HG03378 (cell line): ENCODE measurements at regions not wholly inside any gene's neighbourhood (a gene's known extent, or its start where the extent isn't known, plus 50 kb on each side); places are given as distances from the start of the nearest gene placed in this dataset.
"Not testable (repeated sequence)": the region's sequence is repeated elsewhere in the genome, so short reads cannot be mapped to it uniquely, and the experiment has no call there.

Experiments used
- ATAC-seq: cut with Tn5 transposase; IDR thresholded peaks from one replicate; pipeline ENCODE4 v1.9.1; 2021; ENCODE audit warnings: mild to moderate bottlenecking, moderate library complexity; ENCODE audit not compliant: unreplicated experiment

DNA sequence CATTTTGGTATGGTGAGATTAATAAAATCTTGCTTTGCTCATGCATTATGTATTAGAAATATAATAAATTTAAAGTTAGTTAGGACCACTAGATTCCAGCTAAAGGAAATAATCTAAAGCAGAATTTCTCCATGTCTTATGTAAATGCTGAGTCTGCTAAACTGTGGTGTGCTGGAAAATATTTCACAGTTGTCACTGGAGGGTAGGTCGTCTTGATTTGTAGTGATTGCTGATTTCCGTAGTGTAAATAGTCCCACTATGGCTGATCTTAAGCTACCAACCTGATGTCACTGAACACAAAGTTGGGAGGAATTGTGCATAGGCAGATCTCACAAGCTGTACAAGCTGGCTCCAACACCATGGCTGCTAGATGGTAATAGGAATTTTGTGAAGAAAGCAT is 133.4 kb upstream of the NR3C2 start:
- ATAC-seq = no peak

DNA sequence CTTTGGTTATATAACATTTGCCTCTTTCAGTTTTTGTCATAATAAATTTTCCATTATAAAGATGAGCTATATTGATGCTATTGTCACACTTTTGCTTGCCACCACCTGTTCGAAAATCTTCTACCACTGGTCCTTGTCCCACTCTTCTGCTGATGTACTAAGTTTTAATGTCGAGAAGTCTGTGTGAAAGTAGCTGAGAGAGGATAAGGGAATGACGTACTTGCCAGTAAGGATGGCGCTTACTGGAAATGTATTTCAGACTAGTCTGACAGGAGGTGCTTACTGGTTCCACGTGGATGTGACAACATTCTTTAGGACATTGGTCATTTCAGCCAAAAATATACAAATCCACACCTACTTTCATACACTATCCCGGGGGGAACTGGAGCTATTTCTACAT is 132.7 kb upstream of the NR3C2 start:
- ATAC-seq = no peak

DNA sequence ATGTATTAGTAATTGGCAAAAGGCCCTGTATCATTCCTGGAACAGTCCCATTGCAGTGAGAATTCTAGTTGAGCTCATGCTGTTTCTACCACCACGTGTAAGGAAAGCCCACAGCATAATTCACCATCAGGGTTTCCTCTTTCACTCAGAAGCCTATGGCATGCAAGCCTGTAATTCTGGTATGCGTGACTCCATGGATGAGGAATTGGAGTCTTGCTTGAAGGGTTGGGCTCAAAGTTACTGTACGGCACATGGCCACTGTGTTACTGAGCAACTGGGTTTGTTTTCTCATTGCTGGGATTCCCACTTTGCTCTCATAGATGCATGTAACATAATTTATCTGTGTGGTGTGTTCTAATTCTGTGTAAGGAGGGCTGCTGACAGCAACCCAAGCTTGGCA is 132.3 kb upstream of the NR3C2 start:
- no peak for ATAC-seq

DNA sequence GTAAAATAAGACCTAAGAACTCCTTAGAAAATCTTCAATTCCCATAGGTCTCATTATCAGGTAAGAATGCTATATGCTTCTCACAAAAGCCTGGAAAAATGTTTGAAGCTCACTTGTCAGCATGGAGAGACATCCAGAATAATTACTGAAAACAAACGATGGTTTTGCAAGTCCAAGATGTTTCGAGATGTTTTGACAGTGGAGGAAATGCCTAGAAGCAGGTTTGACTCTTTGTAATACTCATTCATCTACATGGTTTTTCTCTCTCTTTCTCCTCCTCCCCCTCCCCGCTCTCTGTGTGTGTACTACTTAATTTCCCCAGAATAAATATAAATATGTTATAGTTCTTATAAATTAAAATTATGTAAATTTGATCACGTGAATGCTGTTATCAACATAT is 131.9 kb upstream of the NR3C2 start:
- ATAC-seq = no peak

DNA sequence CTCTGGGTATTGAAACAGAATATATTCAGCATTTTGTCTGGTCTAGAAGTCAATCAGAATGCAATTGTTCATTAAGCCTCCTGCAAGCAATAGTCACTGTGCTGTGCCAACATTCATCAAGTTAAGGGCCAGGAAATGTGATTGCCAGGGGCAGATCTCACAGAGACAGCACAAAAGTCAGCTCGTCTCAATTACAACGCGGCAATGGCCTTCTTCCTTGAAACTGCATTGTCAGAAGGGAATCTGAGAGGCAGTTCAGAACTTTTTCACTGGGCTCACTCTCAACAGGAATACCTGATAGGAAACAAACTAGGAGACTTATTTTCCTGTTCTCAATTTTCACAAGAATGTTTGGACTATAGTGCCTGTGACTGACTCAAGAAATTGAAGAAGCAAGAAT is 131.1 kb upstream of the NR3C2 start:
- ATAC-seq = no peak

DNA sequence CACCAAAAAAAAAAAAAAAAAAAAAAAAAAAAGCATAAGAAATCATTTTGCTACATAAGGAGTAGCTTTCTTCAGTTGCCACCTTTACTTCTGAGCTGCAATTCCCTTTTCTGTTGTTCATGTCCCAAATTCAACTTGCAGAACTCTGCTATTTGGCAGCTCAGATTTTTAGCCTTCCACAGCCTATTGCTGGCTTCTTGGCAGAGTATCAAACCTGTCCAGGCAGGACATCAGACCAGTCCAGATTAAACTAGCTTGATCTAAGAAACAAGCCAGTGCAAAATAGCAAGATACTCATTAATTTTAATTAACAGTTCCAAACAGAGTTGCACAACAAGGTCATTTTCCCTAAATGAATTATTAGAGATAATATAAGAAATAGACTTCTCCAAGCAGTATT is 123.6 kb upstream of the NR3C2 start:
- no peak for ATAC-seq

DNA sequence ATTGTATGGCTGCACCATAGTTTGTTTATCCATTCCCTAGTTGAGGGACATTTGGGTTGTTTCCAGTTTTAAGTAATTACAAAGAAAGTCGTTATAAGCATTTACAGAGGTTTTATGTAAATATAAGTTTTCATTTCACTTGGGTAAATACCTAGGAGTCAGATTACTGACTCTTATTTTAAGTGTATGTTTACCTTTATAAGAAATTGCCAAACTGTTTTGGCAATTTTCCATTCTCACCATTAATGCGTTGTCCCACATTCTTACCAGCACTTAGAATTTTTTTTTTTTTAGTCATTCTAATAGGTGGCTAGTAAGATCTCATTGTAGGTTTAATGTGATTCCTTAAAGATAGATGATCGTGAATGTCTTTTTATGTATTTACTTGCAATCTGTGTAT is 121.5 kb upstream of the NR3C2 start:
- ATAC-seq = no peak

DNA sequence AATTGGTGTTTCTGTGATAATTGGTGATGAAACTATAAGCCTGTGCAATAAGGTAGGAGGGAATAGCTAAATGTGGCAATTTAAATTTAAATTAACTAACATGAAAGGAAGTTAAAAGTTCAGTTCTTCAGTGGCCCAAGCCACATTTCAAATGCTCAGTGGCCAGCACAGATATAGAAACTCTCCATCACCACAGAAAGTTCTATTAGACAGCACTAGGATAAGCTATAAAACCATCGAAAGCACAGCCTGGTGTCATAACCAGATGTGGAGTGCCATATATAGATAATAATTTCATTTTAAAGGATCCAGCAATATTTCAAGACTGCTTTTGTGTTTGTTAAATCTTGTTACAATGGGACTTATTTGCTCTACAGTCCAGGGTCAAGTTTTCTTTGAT is 119.3 kb upstream of the NR3C2 start:
- ATAC-seq = no peak

DNA sequence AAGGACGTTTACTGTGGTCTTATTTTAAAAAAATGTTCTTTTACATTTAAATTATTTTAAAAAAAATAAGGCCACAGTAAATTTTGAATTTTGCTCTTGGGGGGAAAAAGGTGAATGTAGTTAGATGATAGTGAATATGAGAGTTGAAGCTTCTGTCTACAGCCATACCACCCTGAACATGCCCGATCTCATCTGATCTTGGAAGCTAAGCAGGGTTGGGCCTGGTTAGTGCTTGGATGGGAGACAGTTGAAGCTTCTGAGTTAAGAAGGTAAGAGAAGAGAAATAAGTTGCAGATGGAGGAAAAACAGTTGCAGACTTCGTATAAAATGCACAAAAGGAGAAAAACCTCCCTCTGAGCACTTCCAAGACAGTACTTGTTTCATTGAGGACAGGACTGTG is 115.6 kb upstream of the NR3C2 start:
- no peak for ATAC-seq

DNA sequence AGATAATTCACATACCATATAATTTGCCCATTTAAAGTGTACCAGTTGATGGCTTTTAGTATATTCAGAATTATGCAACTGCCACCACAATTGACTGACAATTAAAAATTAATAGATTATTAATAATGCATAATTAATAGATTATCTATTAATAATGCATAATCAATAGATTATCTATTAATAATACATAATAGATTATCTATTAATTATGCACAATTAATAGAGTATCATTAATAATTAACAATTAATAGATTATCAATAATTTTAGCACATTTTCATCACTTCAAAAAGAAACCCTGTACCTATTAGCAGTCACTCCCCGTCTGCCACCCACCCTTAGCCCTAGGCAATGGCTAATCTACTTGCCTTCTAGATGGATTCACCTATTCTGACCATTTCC is 108.6 kb upstream of the NR3C2 start:
- no peak for ATAC-seq

DNA sequence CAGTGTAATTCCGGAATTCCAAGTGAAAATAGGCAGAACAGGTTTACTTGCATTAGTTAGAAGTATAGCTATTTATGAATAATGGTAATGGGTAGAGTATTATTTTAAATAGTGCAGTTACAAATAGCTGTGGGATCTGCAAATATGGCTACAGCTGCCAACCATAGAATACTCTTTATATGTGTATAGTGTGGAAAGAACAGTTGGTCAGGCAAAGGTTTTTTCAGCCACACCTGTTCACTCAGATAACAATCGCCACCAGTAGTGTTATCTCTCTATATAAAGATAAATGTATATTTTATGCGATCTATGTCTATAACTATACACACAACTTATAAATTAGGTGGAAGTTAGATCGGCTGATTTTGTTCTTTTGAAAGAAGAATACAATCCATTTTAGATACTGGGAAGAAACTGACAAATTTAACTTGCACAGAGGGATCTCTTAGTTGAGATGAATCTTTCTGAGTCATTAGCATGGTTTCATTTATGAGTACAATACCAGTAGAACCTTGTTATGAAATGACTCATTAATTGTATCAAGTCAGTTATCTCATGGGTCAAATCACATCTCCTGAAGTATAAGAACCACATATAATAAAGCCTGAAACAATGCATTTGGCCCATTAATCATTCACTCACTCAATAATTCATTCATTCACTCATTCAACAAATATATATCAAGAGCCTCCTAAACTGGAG is 100.9 kb upstream of the NR3C2 start:
- ATAC-seq = no peak

DNA sequence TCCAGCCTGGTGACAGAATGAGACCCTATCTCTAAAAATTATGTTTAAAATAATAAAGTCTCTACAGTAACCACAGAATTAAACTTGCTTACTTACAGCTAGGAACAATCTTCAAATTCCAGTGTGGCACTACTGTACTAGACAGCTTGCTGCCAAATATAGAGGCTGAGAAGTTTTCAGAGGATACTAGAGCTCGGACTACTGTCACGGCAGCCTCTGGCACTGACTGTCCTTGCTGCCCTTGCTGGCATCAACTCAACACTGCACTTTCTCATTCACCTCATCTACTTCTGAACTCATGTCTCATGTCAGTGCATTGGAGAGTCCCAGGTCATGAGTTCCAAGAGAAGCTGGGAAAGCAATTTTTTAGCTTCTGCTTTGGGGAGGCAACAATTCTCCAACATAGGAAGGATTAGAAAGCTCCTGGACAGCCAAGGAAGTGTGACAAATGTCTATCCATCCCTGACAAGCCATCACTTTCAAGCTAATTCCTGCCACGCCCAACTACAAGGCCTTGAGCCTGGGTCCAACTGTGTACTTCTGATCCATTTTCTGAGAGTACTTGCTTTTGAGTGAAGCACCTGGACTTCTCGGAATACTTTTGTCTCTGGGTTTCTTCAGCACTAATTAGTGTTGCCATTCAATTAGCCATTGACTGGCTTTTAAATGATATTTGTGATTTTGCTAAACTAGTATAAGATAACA is 98.6 kb upstream of the NR3C2 start:
- ATAC-seq = no peak

DNA sequence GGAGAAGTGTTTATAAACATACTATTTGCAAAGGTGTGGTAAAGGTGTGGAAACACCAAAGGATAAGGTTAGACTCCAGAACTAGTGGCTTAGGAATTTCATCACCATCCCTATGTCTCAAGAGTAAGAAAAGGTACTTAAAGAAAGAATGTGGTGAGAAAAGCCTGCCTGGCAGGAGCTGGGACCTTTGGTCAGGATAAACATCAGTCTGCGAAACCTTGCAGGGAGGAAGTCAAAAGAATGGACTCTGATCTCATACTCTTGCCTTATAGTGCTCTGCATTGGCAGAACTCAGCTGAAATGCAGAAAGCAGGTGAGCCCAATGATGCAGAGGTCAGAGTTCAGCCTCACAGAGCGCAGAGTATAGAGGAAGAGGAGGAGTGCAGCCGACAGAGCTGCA is 97.2 kb upstream of the NR3C2 start:
- ATAC-seq = no peak

DNA sequence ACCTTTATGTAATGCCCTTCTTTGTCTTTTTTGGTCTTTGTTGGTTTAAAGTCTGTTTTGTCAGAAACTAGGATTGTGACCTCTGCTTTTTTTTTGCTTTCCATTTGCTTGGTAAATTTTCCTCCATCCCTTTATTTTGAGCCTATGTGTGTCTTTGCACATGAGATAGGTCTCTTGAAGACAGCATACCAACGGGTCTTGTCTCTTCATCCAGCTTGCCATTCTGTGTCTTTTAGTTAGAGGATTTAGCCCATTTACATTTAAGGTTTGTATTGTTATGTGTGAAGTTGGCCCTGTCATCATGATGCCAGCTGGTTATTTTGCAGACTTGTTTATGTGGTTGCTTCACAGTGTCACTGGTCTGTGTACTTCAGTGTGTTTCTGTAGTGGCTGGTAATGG is 91.6 kb upstream of the NR3C2 start:
- ATAC-seq = not testable (repeated sequence)

DNA sequence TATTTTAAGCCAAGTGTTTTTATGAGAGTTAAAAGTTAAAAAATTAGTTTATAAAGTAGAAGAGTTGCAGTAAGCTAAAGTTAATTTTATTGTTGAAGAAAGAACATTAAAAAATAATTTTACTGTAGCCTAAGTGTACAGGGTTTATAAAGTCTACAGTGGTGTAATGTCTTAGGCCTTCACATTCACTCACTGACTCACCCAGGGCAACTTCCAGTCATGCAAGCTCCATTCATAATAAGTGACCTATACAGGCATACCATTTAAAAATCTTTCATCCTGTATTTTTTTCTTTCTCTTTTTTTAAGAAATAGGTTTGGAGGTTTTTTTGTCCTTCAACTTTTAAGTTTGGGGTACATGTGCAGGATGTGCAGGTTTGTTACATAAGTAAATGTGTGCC is 87.9 kb upstream of the NR3C2 start:
- no peak for ATAC-seq

DNA sequence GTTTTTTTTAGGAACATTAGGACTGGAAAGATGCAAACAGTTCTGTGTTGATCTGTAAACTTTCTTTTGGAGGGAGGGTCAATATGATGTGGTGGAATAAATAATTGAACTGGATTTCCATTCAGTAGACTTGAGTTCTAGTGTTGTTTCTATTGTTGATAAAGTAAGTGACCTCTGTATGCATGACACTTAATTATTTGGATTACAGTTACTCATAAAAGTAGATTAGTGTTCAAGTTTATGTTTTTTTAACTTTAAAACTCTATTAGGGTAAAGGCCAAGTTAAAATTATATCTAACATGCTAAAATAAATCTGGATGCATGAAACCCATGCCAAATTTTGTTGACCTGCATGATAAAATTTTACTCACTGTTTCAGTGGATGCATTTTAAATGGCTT is 85.4 kb upstream of the NR3C2 start:
- no peak for ATAC-seq

DNA sequence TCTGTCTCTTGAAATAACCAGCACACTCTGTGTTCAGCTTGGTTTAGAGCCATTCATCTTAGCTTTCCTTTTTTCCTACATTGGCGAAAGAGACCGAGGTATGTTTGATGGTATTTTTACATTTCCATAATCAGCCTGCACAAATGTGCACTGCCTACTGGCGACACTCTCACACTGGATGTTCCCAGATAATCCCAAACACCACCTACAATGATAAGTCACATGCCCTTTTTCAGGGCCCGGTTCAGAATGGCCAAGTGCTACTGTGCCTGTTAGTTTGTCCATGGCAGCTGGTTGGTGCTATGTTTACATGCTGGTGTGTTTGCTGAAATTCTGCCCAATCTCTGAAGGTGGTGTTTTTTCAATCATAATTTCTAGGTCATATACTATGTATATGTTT is 80.8 kb upstream of the NR3C2 start:
- no peak for ATAC-seq

DNA sequence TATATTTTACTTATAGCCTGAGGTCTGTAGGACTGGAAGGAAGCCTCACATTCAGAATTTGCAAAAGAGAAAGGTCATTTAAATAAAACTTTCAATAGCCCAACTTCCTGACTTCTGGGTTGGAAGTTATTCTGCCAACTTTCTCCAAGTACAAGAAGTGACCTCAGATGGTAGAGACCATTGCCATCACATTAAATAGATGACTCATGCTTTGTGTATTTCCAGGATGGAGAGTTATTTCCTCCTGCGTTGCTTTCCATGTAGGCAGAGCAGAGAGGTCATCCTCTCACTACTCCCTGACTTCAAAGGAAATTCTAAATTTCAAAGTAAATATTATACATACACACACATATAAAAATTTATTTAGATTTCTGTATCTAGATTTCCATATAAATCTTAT is 73.0 kb upstream of the NR3C2 start:
- no peak for ATAC-seq

DNA sequence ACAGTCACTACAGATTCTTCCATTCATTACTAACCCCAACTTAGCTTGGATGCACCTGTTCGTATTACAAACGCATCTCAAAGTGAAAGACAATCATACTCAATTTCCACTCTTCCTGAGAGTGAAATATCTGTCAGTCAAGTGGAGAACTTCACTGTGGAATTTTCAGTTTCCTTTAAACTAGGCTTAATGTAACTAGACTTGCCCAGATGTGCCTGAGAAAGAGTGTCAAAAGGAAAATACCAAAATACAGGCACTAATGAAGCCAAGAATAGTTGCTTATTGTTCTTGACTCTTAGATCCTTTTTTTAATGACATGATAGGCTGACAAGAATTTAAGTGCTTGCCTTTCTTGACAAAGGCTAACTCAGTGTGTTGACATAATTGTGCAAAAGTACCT is 72.4 kb upstream of the NR3C2 start:
- no peak for ATAC-seq

DNA sequence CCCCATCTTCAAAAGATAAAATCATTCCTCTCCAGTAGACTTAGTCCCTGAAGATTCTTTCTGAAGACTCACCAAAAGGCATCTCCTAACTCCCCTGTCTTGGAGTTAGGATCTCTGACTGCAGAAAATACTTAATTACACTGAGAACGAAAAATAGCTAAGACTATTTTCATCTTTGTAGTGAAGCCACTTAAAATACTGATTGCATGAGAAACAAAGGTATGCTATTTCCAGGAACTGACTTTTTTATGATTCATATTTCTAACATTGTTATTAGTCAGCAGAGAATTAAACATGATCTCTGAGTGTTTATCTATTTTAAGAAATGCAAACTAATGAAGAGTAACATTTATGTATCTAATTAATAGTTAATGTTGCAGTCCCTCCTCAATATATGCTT is 71.8 kb upstream of the NR3C2 start:
- ATAC-seq = no peak

DNA sequence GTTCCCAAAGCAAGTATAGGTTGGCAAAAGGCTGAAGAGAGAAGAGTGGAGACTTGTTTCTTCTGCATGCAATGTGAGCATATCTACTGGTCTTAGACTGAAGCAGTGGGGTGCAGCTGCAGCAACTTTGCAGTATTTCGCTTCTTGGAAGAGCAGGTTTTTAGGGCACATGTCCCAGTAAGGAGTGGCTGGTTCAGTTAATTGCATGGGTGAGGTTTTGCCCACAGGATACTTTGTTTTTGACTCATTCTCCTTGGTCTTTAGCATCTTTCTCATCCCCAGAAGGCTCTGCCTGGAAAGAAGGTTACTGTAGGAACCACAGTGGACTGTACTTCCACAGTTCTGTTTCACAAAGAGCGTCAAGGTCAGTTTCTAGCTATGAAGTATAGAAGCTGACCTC is 68.0 kb upstream of the NR3C2 start:
- ATAC-seq = no peak

DNA sequence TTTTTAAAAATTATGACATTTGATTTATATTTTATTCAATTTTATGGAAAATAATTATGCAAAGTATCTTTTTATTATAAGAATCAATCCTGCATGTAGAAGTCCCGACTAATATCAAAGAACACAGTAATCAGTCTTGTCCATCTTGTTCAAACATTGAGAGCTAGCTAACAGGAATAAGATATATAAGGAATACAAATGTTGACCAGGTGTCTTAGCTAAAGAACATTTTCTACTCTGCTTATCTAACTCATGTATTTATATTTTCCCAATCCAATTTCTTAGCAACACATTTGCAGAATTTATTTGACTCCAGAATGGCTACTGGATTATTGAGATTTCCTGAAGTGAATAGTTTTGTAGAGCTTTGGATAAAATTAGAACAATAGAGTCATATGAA is 61.5 kb upstream of the NR3C2 start:
- no peak for ATAC-seq

DNA sequence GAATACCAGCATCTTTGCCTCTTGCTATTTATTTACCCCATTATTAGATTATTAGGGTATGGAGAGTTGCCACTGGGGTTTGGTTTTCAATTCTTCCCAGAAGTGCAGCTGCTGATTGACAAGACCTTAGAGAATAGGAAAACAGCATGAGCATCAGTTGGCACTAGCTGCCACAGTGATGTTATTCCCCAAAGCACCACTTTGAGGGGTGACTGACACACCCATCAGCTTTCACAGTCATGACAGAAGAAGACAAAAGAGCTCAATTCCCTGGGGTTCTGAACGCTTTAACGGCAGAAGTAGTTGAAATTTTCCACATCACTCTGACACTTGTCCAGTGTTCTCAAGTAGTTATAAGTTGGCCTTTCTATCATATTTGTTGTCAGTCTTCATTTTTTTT is 55.0 kb upstream of the NR3C2 start:
- ATAC-seq = no peak
